Tibial nerve (tissue), 4 donors: ENCODE measurements at regions not wholly inside any gene's neighbourhood (a gene's known extent, or its start where the extent isn't known, plus 50 kb on each side); places are given as distances from the start of the nearest gene placed in this dataset.

Experiments
- DNase-seq, 2 donors: peaks; one replicate each; pipeline ENCODE4 v3.0.0-alpha.2; 2019; ENCODE audit warnings: low spot score in 2 of 2
- H3K27ac ChIP-seq, 4 donors: fragments of 200-600 bp; sonication (generic) in 3 of 4; one replicate each; pipeline ENCODE4 v1.5.1; 2017 to 2019; ENCODE audit warnings: mild to moderate bottlenecking in 1 of 4
- H3K27me3 ChIP-seq, 2 donors: fragments of 200-600 bp; sonication (generic) in 1 of 2; one replicate each; pipeline versions ENCODE4 v1.5.1 to v1.6.0; 2017 to 2019
- H3K36me3 ChIP-seq, 3 donors: fragments of 200-600 bp; sonication (generic); one replicate each; pipeline ENCODE4 v1.5.1; 2018 to 2019
- H3K4me1 ChIP-seq, 4 donors: fragments of 200-600 bp; sonication (generic) in 3 of 4; one replicate each; pipeline ENCODE4 v1.5.1; 2017 to 2019
- H3K4me3 ChIP-seq, 4 donors: fragments of 200-600 bp; sonication (generic) in 3 of 4; one replicate each; pipeline ENCODE4 v1.5.1; 2017 to 2019; ENCODE audit warnings: mild to moderate bottlenecking in 1 of 4, moderate library complexity in 1 of 4
- H3K9me3 ChIP-seq, 4 donors: fragments of 200-600 bp; sonication (generic) in 3 of 4; one replicate each; pipeline ENCODE4 v1.5.1; 2017 to 2019
- EP300 ChIP-seq, 2 donors: sonication (generic); formaldehyde crosslinking; IDR thresholded peaks; one replicate each; pipeline ENCODE4 v1.6.1; 2017; ENCODE audit warnings: antibody characterized with exemption in 2 of 2, mild to moderate bottlenecking in 1 of 2
- POLR2A ChIP-seq, 2 donors: fragments of 450-650 bp; IDR thresholded peaks; one replicate each; pipeline ENCODE4 v1.6.1; 2017; ENCODE audit warnings: antibody characterized with exemption in 2 of 2, mild to moderate bottlenecking in 2 of 2, moderate library complexity in 2 of 2
- WGBS, 2 donors: methylation state at CpG; one replicate each; pipeline ENCODE4 v1.1.5; 2018; 5-methylcytosine and 5-hydroxymethylcytosine counted together
- TF ChIP-seq, protein P1 (sequence below), 5 experiments: fragments of 200-600 bp in 3 of 5; fragments of 450-650 bp in 2 of 5; sonication (generic) in 3 of 5; IDR thresholded peaks; one replicate each; pipeline ENCODE4 v1.5.1; 2016 to 2019; ENCODE audit warnings: antibody characterized with exemption in 5 of 5, mild to moderate bottlenecking in 3 of 5, moderate library complexity in 2 of 5

DNA sequence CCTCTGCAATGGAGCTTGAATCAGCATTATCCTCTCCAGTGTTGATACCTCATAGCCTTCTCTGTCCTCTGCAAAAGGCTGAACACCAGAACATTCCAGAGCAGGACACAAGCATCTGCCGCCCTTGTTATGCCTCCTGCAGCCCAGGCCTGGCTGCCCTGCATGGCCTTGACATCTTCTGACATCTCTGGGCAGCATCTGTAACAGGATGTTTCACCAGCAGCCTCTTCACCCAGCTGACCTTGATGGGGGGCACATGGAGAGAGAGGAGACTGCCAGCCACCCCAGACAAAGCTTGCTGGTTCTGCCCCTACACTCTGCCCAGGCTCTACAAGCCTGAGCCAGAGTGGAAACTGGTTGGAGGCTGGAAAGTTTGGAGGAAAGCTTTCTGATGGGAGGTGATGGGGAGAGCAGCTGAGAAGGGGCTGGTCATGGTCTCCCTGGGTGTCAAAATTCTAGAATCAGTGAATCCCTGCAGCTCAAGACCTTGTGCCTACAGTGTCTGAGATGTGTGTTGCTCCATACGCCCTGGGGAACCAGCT lies 145.1 kb downstream of the MRPL14 start:
- H3K36me3 ChIP-seq = no peaks in the 10 kb centered on the region
- no peak overlapping the region for H3K4me3 ChIP-seq
- TF ChIP-seq, protein P1, sequence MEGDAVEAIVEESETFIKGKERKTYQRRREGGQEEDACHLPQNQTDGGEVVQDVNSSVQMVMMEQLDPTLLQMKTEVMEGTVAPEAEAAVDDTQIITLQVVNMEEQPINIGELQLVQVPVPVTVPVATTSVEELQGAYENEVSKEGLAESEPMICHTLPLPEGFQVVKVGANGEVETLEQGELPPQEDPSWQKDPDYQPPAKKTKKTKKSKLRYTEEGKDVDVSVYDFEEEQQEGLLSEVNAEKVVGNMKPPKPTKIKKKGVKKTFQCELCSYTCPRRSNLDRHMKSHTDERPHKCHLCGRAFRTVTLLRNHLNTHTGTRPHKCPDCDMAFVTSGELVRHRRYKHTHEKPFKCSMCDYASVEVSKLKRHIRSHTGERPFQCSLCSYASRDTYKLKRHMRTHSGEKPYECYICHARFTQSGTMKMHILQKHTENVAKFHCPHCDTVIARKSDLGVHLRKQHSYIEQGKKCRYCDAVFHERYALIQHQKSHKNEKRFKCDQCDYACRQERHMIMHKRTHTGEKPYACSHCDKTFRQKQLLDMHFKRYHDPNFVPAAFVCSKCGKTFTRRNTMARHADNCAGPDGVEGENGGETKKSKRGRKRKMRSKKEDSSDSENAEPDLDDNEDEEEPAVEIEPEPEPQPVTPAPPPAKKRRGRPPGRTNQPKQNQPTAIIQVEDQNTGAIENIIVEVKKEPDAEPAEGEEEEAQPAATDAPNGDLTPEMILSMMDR (IDR thresholded peaks at IDR 0.05) = no peak
- TF ChIP-seq EP300 (IDR thresholded peaks at IDR 0.05) (no peak), POLR2A (IDR thresholded peaks at IDR 0.05) (no peak)
- DNase-seq = no peak
- WGBS, 2 donors = 87 to 89% methylated on average over 2 of the region's 2 CpGs
- H3K27ac ChIP-seq = no peak overlapping the region
- H3K9me3 ChIP-seq = no peaks in the 10 kb centered on the region
- H3K4me1 ChIP-seq = peaks cover 0 to 6% (median 0%) of the 10 kb centered on the region in 4 donors
- no peaks in the 10 kb centered on the region for H3K27me3 ChIP-seq

DNA sequence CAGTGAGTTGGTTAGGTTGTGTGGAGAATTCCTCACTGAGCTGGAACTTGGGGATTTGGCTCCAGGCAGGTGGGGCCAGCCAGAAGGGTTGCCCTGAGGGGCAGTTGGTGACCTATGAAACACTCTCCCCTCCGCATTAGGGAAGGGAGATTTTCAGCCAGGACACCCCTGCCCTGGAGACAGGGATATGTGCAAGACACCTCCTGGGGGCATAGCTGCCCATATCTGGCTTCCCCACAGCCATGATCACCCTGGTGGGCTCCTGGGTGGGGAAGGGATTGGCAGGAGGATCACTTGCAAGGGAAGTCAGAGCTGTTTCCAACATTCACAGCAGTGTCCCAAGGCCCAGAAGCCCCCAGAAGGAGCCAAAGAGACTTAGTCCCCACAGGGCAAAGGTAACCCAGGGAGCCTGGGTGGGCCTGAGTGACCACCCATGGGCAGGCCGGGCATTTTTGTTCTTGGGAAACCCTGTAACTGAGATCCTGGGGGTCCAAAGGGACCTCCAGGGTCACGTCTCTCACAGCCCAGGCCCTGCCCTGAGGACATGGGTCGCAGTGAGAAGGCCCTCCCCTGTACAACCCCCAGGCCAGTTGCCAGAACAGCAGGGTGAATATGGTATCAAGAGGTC lies 145.8 kb downstream of the MRPL14 start:
- Histone ChIP-seq H3K4me1 (peaks cover 0 to 6% (median 0%) of the 10 kb centered on the region in 4 donors), H3K27ac (no peak overlapping the region), H3K27me3 (no peaks in the 10 kb centered on the region), H3K36me3 (no peaks in the 10 kb centered on the region), H3K4me3 (no peak overlapping the region), H3K9me3 (no peaks in the 10 kb centered on the region)
- 83 to 95% methylated on average over 4 of the region's 4 CpGs for WGBS, 2 donors
- TF ChIP-seq EP300 (IDR thresholded peaks at IDR 0.05) (no peak), POLR2A (IDR thresholded peaks at IDR 0.05) (no peak)
- TF ChIP-seq, protein P1 (IDR thresholded peaks at IDR 0.05) = no peak
- DNase-seq = no peak

DNA sequence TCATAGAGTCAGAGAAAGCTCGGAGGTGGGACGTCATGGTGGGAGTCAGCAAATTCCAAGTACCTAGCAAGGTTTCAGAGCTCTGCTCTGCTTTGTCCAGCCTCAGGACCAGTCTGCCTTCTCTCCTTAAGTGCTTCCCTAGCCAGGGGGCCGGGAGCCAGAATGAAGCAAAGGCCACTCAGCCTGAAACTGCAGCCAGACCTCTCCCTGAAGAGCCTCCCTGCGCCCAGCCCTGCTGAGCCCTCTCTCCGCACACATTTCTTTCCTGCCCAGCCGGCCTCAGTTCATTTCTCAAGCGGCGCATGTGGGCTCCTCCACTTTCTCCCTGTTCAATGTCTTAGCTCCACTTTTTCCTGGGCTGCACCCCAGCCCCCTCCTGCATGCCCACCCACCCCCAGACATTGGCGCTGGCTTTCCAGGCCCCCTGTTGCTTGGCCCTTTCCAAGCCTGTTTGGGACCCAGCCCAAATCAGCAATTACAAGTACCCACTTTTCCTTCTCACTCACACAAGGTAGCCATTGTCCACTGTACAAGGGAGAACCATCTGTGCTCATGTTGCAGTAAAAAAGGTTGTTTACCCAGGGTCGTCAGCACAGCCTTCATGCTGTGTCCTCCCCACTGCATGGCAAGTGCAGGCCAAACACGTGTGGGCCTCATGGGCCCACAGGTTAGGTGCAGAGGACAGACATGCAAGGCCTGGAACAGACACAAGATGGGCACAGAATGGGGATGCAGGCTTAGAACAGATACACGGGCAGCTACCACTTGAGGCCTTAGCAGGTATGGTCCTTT lies 147.1 kb downstream of the MRPL14 start:
- H3K27ac ChIP-seq = no peak overlapping the region
- H3K4me3 ChIP-seq = no peak overlapping the region
- no peaks in the 10 kb centered on the region for H3K27me3 ChIP-seq
- WGBS, 2 donors = 66% methylated on average over 12 of the region's 12 CpGs
- TF ChIP-seq POLR2A (IDR thresholded peaks at IDR 0.05) = no peak
- no peak for TF ChIP-seq EP300 (IDR thresholded peaks at IDR 0.05)
- TF ChIP-seq, protein P1 (IDR thresholded peaks at IDR 0.05) = no peak
- no peak for DNase-seq
- no peaks in the 10 kb centered on the region for H3K36me3 ChIP-seq
- H3K4me1 ChIP-seq = peaks cover 0 to 6% (median 0%) of the 10 kb centered on the region in 4 donors
- H3K9me3 ChIP-seq = no peaks in the 10 kb centered on the region

DNA sequence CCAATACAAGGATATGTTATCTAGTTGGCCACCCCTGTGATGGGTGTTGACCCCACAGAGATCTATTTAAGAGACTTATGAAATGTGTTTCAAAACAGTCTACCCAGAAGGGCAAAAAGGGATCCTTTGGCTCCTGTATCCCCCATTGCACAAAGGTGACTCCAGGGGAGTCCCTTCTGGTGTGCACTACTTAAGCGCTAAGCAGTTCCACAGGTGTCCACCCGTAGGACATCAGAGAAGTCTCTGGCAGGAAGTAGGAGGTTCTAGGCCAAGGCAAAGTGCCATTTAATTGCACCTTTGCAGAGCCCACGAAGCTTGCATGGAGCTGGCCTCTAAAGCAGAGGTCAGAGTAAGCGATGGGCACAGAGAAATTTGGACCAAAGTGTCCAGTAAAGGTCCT lies 147.7 kb downstream of the MRPL14 start:
- DNase-seq = no peak
- Histone ChIP-seq H3K4me1 (peaks cover 0 to 6% (median 0%) of the 10 kb centered on the region in 4 donors), H3K27ac (no peak overlapping the region), H3K27me3 (no peaks in the 10 kb centered on the region), H3K36me3 (no peaks in the 10 kb centered on the region), H3K4me3 (no peak overlapping the region), H3K9me3 (no peaks in the 10 kb centered on the region)
- no peak for TF ChIP-seq POLR2A (IDR thresholded peaks at IDR 0.05)
- no peak for TF ChIP-seq EP300 (IDR thresholded peaks at IDR 0.05)
- TF ChIP-seq, protein P1 (IDR thresholded peaks at IDR 0.05) = no peak
- 77 to 83% methylated on average over 4 of the region's 4 CpGs for WGBS, 2 donors
